ENCODE measurements at regions not wholly inside any gene's neighbourhood (a gene's known extent, or its start where the extent isn't known, plus 50 kb on each side); places are given as distances from the start of the nearest gene placed in this dataset.

DNA sequence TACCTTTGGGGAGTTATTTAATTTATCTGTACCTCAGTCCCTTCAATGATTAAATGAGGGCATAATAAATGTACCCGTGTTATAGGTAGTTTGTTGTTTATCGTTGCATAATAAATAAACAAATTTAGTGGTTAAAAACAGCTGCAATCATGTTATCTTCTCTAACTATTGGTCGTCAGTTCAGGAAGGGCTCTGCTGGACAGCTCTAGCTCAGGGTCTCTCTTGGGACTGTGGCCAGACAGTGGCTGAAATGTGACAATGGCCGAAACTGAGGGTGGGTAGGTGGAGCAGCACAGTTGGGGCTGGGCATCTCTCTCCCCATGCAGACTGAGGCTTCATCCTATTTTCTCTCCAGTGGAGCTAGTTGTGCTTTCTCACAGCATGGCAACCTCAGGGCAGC lies 632.1 kb upstream of the HS6ST1 start:
- no peak for DNase-seq (ENCODE audit: low spot score)
- H3K36me3 ChIP-seq (ENCODE audit: control insufficient read depth in 4 of 4, insufficient read depth in 3 of 4, low read depth in 1 of 4, low read length in 3 of 4) = no peaks in the 10 kb centered on the region
- H3K4me3 ChIP-seq (ENCODE audit: low read depth in 1 of 3, low read length in 3 of 3) = no peak overlapping the region
- WGBS = 59% methylated on average over 4 of the region's 4 CpGs
- no peak overlapping the region for H3K9ac ChIP-seq (ENCODE audit: low read depth in 1 of 2, low read length in 2 of 2)
- TF ChIP-seq SP1 (IDR thresholded peaks at IDR 0.05) (no peak), GABPA (IDR thresholded peaks at IDR 0.05 in 1 of 2, conservative IDR thresholded peaks at IDR 0.05 in 1 of 2) (no peak)
- H3K27ac ChIP-seq (ENCODE audit: low read depth in 1 of 2, low read length in 2 of 2) = no peak overlapping the region
- H3K4me1 ChIP-seq (ENCODE audit: control insufficient read depth in 4 of 4, insufficient read depth in 4 of 4, low read length in 3 of 4) = no peaks in the 10 kb centered on the region
- peaks cover 0 to 5% (median 0%) of the 10 kb centered on the region in 4 donors for H3K9me3 ChIP-seq (ENCODE audit: control insufficient read depth in 4 of 4, low read length in 3 of 4)
- no peaks in the 10 kb centered on the region for H3K27me3 ChIP-seq (ENCODE audit: control insufficient read depth in 4 of 4, insufficient read depth in 4 of 4, low read length in 3 of 4)

DNA sequence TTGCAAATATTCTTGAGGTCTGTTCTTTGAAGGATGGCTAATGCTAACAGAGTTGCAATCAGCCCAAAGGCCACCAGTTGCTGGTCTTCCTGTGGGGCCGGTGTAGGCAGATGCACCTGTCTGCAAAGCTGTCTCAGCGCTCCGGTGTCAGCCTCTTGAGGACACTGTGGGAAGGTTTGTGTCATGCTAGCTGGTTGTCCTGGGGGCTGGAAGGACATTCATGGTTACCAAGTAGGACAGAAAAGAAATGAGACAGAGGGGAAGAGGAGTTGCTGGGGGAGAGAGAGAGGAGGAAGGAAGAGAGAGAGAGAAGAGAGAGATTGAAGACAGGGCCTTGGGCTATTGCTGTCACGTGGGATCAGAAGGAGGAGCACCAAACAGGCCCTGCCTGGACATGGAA lies 639.6 kb upstream of the HS6ST1 start:
- Histone ChIP-seq H3K4me1 (ENCODE audit: control insufficient read depth in 4 of 4, insufficient read depth in 4 of 4, low read length in 3 of 4) (no peaks in the 10 kb centered on the region), H3K4me3 (ENCODE audit: low read depth in 1 of 3, low read length in 3 of 3) (no peak overlapping the region), H3K36me3 (ENCODE audit: control insufficient read depth in 4 of 4, insufficient read depth in 3 of 4, low read depth in 1 of 4, low read length in 3 of 4) (no peaks in the 10 kb centered on the region), H3K27ac (ENCODE audit: low read depth in 1 of 2, low read length in 2 of 2) (no peak overlapping the region), H3K27me3 (ENCODE audit: control insufficient read depth in 4 of 4, insufficient read depth in 4 of 4, low read length in 3 of 4) (no peaks in the 10 kb centered on the region), H3K9ac (ENCODE audit: low read depth in 1 of 2, low read length in 2 of 2) (no peak overlapping the region), H3K9me3 (ENCODE audit: control insufficient read depth in 4 of 4, low read length in 3 of 4) (peaks cover 0 to 11% (median 2%) of the 10 kb centered on the region in 4 donors)
- 84% methylated on average over 4 of the region's 4 CpGs for WGBS
- TF ChIP-seq RAD21 (IDR thresholded peaks at IDR 0.05) (no peak), RXRA (IDR thresholded peaks at IDR 0.05) (no peak), SP1 (IDR thresholded peaks at IDR 0.05) (no peak), JUND (IDR thresholded peaks at IDR 0.05) (no peak), HNF4G (IDR thresholded peaks at IDR 0.05) (no peak)
- TF ChIP-seq, protein P1, sequence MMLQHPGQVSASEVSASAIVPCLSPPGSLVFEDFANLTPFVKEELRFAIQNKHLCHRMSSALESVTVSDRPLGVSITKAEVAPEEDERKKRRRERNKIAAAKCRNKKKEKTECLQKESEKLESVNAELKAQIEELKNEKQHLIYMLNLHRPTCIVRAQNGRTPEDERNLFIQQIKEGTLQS (IDR thresholded peaks at IDR 0.05) = no peak
- TF ChIP-seq, protein P2, sequence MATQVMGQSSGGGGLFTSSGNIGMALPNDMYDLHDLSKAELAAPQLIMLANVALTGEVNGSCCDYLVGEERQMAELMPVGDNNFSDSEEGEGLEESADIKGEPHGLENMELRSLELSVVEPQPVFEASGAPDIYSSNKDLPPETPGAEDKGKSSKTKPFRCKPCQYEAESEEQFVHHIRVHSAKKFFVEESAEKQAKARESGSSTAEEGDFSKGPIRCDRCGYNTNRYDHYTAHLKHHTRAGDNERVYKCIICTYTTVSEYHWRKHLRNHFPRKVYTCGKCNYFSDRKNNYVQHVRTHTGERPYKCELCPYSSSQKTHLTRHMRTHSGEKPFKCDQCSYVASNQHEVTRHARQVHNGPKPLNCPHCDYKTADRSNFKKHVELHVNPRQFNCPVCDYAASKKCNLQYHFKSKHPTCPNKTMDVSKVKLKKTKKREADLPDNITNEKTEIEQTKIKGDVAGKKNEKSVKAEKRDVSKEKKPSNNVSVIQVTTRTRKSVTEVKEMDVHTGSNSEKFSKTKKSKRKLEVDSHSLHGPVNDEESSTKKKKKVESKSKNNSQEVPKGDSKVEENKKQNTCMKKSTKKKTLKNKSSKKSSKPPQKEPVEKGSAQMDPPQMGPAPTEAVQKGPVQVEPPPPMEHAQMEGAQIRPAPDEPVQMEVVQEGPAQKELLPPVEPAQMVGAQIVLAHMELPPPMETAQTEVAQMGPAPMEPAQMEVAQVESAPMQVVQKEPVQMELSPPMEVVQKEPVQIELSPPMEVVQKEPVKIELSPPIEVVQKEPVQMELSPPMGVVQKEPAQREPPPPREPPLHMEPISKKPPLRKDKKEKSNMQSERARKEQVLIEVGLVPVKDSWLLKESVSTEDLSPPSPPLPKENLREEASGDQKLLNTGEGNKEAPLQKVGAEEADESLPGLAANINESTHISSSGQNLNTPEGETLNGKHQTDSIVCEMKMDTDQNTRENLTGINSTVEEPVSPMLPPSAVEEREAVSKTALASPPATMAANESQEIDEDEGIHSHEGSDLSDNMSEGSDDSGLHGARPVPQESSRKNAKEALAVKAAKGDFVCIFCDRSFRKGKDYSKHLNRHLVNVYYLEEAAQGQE (IDR thresholded peaks at IDR 0.05) = no peak
- TF ChIP-seq, protein P3, sequence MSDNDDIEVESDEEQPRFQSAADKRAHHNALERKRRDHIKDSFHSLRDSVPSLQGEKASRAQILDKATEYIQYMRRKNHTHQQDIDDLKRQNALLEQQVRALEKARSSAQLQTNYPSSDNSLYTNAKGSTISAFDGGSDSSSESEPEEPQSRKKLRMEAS (IDR thresholded peaks at IDR 0.05) = no peak
- TF ChIP-seq, protein P4, sequence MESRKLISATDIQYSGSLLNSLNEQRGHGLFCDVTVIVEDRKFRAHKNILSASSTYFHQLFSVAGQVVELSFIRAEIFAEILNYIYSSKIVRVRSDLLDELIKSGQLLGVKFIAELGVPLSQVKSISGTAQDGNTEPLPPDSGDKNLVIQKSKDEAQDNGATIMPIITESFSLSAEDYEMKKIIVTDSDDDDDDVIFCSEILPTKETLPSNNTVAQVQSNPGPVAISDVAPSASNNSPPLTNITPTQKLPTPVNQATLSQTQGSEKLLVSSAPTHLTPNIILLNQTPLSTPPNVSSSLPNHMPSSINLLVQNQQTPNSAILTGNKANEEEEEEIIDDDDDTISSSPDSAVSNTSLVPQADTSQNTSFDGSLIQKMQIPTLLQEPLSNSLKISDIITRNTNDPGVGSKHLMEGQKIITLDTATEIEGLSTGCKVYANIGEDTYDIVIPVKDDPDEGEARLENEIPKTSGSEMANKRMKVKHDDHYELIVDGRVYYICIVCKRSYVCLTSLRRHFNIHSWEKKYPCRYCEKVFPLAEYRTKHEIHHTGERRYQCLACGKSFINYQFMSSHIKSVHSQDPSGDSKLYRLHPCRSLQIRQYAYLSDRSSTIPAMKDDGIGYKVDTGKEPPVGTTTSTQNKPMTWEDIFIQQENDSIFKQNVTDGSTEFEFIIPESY (IDR thresholded peaks at IDR 0.05) = no peak
- DNase-seq (ENCODE audit: low spot score) = no peak

DNA sequence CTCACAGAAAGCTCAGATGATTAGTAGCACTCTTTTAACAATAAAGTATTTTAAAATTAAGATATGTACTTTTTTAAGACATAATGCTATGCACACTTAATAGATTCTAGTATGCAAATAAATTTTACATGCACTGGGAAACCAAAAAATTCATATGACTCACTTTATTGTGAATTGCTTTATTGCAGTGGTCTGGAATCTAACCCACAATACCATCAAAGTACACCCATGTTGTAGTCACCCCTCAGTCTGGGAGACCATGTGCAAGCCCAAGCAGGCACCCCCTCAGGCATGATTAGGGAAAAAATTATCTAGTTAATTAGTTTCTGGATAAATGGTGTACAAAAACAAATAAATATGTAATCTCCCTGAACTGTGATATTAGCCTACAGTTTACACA lies 649.0 kb upstream of the HS6ST1 start:
- Histone ChIP-seq H3K36me3 (ENCODE audit: control insufficient read depth in 4 of 4, insufficient read depth in 3 of 4, low read depth in 1 of 4, low read length in 3 of 4) (no peaks in the 10 kb centered on the region), H3K9me3 (ENCODE audit: control insufficient read depth in 4 of 4, low read length in 3 of 4) (peaks cover 0 to 12% (median 0%) of the 10 kb centered on the region in 4 donors), H3K4me3 (ENCODE audit: low read depth in 1 of 3, low read length in 3 of 3) (no peak overlapping the region), H3K9ac (ENCODE audit: low read depth in 1 of 2, low read length in 2 of 2) (no peak overlapping the region), H3K27me3 (ENCODE audit: control insufficient read depth in 4 of 4, insufficient read depth in 4 of 4, low read length in 3 of 4) (peaks cover 0 to 3% (median 0%) of the 10 kb centered on the region in 4 donors), H3K4me1 (ENCODE audit: control insufficient read depth in 4 of 4, insufficient read depth in 4 of 4, low read length in 3 of 4) (peaks cover 0 to 1% (median 0%) of the 10 kb centered on the region in 4 donors), H3K27ac (ENCODE audit: low read depth in 1 of 2, low read length in 2 of 2) (no peak overlapping the region)
- no peak for DNase-seq (ENCODE audit: low spot score)
- TF ChIP-seq HNF4G (IDR thresholded peaks at IDR 0.05) (no peak), SP1 (IDR thresholded peaks at IDR 0.05) (no peak), YY1 (IDR thresholded peaks at IDR 0.05) (no peak), TAF1 (conservative IDR thresholded peaks at IDR 0.05) (no peak), FOXA1 (IDR thresholded peaks at IDR 0.05) (no peak), JUND (IDR thresholded peaks at IDR 0.05) (no peak), HNF4A (conservative IDR thresholded peaks at IDR 0.05) (no peak), RXRA (IDR thresholded peaks at IDR 0.05) (no peak), EGR1 (IDR thresholded peaks at IDR 0.05; ENCODE audit: low read depth in 2 of 2) (no peak), RAD21 (IDR thresholded peaks at IDR 0.05) (no peak)
- TF ChIP-seq, protein P2 (IDR thresholded peaks at IDR 0.05) = no peak
- TF ChIP-seq, protein P4 (IDR thresholded peaks at IDR 0.05) = no peak
- TF ChIP-seq, protein P1 (IDR thresholded peaks at IDR 0.05) = no peak

Measured in liver (tissue), 7 donors.